Suppressor macrophage treated with lipopolysaccharide for 4 hours (primary cell): ENCODE measurements at regions not wholly inside any gene's neighbourhood (a gene's known extent, or its start where the extent isn't known, plus 50 kb on each side); places are given as distances from the start of the nearest gene placed in this dataset.
"Not testable (repeated sequence)": the region's sequence is repeated elsewhere in the genome, so short reads cannot be mapped to it uniquely, and the experiment has no call there.

Source experiments
- DNase-seq: peaks from one replicate; pipeline ENCODE4 v3.0.0-alpha.2; 2020

GRCh38 chr4:31022702-31023101 is 302.5 kb downstream of the PCDH7 start:
- no peak for DNase-seq

- no peak for DNase-seq
Measured at GRCh38 chr4:31023109-31023508, 302.9 kb downstream of the PCDH7 start.

GRCh38 chr4:31023742-31024141 is 303.6 kb downstream of the PCDH7 start:
- no peak for DNase-seq

GRCh38 chr4:31024781-31025180 is 304.6 kb downstream of the PCDH7 start:
- DNase-seq, result not testable (repeated sequence)

- no peak for DNase-seq
Measured at GRCh38 chr4:31026256-31026655, 306.1 kb downstream of the PCDH7 start.

- no peak for DNase-seq
Measured at GRCh38 chr4:31034550-31034949, 314.4 kb downstream of the PCDH7 start.

GRCh38 chr4:31035761-31036160 is 315.6 kb downstream of the PCDH7 start:
- DNase-seq, result no peak

- DNase-seq, result no peak
Measured at GRCh38 chr4:31037703-31038102, 317.5 kb downstream of the PCDH7 start.

- no peak for DNase-seq
Measured at GRCh38 chr4:31039382-31039781, 319.2 kb downstream of the PCDH7 start.

- DNase-seq, result no peak
Measured at GRCh38 chr4:31040106-31040505, 319.9 kb downstream of the PCDH7 start.

- DNase-seq, result no peak
Measured at GRCh38 chr4:31041385-31041784, 321.2 kb downstream of the PCDH7 start.

GRCh38 chr4:31041853-31042252 is 321.7 kb downstream of the PCDH7 start:
- no peak for DNase-seq

GRCh38 chr4:31043382-31044062 is 323.4 kb downstream of the PCDH7 start:
- no peak for DNase-seq

- DNase-seq, result no peak
Measured at GRCh38 chr4:31045151-31045550, 325.0 kb downstream of the PCDH7 start.

GRCh38 chr4:31045724-31046318 is 325.7 kb downstream of the PCDH7 start:
- no peak for DNase-seq

- DNase-seq, result no peak
Measured at GRCh38 chr4:31051151-31051550, 331.0 kb downstream of the PCDH7 start.

GRCh38 chr4:31051565-31051964 is 331.4 kb downstream of the PCDH7 start:
- no peak for DNase-seq

GRCh38 chr4:31052519-31052918 is 332.4 kb downstream of the PCDH7 start:
- no peak for DNase-seq

- DNase-seq, result no peak
Measured at GRCh38 chr4:31053451-31053850, 333.3 kb downstream of the PCDH7 start.

GRCh38 chr4:31054295-31054694 is 334.1 kb downstream of the PCDH7 start:
- no peak for DNase-seq

- no peak for DNase-seq
Measured at GRCh38 chr4:31058656-31059055, 338.5 kb downstream of the PCDH7 start.

- DNase-seq, result no peak
Measured at GRCh38 chr4:31059753-31060522, 339.8 kb downstream of the PCDH7 start.

GRCh38 chr4:31065086-31065485 is 344.9 kb downstream of the PCDH7 start:
- DNase-seq, result no peak
